Endothelial cell of umbilical vein (primary cell): ENCODE measurements at regions not wholly inside any gene's neighbourhood (a gene's known extent, or its start where the extent isn't known, plus 50 kb on each side); places are given as distances from the start of the nearest gene placed in this dataset.

Experiments
- BruUV-seq: library from RNA; stranded (reverse); fragments of 400-500 nt; replicated peaks from 2 replicates; lab custom pipeline; 2021; lab: Mats Ljungman, UMichigan
- CTCF ChIA-PET: fragments of 300-600, 350-600 bp; sonication (Branson Sonifier 250); formaldehyde crosslinking; loops from one replicate; lab custom pipeline; 2021; ENCODE audit warnings: antibody characterized with exemption, inconsistent platforms; lab: Charles Lee
- POLR2A ChIA-PET: fragments of 300-600, 350-600 bp; sonication (Branson Sonifier 250); formaldehyde crosslinking; loops from one replicate; lab custom pipeline; 2021; ENCODE audit warnings: antibody characterized with exemption, inconsistent platforms; lab: Charles Lee
- DNase-seq: peaks from one replicate; pipeline ENCODE4 v3.0.0-alpha.2; 2011; ENCODE audit warnings: low read depth, low spot score
- FAIRE-seq: peaks from 2 replicates; lab custom pipeline; 2011; peaks lifted over from hg19 to GRCh38; lab: Jason Lieb, UNC
- H2AFZ ChIP-seq: 2 replicates; pipeline ENCODE4 v1.6.0; 2012; ENCODE audit warnings: low read depth, low read length, control low read depth, inconsistent platforms
- H3K27ac ChIP-seq: 2 replicates; pipeline ENCODE4 v1.5.1; 2011; ENCODE audit warnings: low read depth, mild to moderate bottlenecking, control low read depth, low read length, moderate library complexity; ENCODE audit not compliant: insufficient read depth
- H3K27me3 ChIP-seq, 2 experiments: 2 replicates each; pipeline versions ENCODE4 v1.6.0 to v1.6.1; 2011; ENCODE audit warnings: low read length in 2 of 2, mixed read lengths in 1 of 2; ENCODE audit not compliant: control insufficient read depth in 2 of 2, insufficient read depth in 2 of 2
- H3K36me3 ChIP-seq, 2 experiments: 2 replicates in 1 of 2; 3 replicates in 1 of 2; pipeline ENCODE4 v1.5.1; 2011; ENCODE audit warnings: low read length in 2 of 2, mild to moderate bottlenecking in 1 of 2, moderate library complexity in 1 of 2; ENCODE audit not compliant: control insufficient read depth in 2 of 2, insufficient read depth in 2 of 2; ENCODE audit errors: extremely low read depth in 1 of 2
- H3K4me1 ChIP-seq: 3 replicates; pipeline ENCODE4 v1.5.1; 2011; ENCODE audit warnings: mild to moderate bottlenecking, low read length; ENCODE audit not compliant: control insufficient read depth, insufficient read depth; ENCODE audit errors: extremely low read depth
- H3K4me2 ChIP-seq: 2 replicates; pipeline ENCODE4 v1.6.1; 2011; ENCODE audit warnings: low read length, control low read depth, mixed read lengths; ENCODE audit not compliant: insufficient read depth
- H3K4me3 ChIP-seq, 3 experiments: fragments of 200-600 bp in 1 of 3; sonication (generic), shearing (Covaris generic) in 1 of 3; replicated peaks in 1 of 3; 2 replicates each; pipeline ENCODE4 v1.5.1; 2011 to 2016; ENCODE audit warnings: control low read depth in 3 of 3, low read length in 3 of 3, mild to moderate bottlenecking in 2 of 3, inconsistent platforms in 1 of 3, low read depth in 1 of 3, moderate library complexity in 1 of 3; ENCODE audit not compliant: insufficient read depth in 1 of 3
- H3K79me2 ChIP-seq: 2 replicates; pipeline ENCODE4 v1.6.0; 2012; ENCODE audit warnings: low read length, inconsistent platforms; ENCODE audit not compliant: control insufficient read depth, insufficient read depth
- H3K9ac ChIP-seq: replicated peaks from 2 replicates; pipeline ENCODE3; 2011; ENCODE audit warnings: low read length, control low read depth; ENCODE audit not compliant: insufficient read depth; ENCODE audit errors: extremely low read depth
- H3K9me1 ChIP-seq: replicated peaks from 3 replicates; pipeline ENCODE4 v1.6.0; 2011; ENCODE audit warnings: mild to moderate bottlenecking, low read length; ENCODE audit not compliant: control insufficient read depth, insufficient read depth; ENCODE audit errors: extremely low read depth
- H3K9me3 ChIP-seq: replicated peaks from 2 replicates; pipeline ENCODE4 v1.5.1; 2012; ENCODE audit warnings: low read length, inconsistent platforms; ENCODE audit not compliant: control insufficient read depth, insufficient read depth
- H4K20me1 ChIP-seq: replicated peaks from 2 replicates; pipeline ENCODE3; 2011; ENCODE audit warnings: mild to moderate bottlenecking, low read length; ENCODE audit not compliant: control insufficient read depth, insufficient read depth; ENCODE audit errors: extremely low read depth
- EZH2 ChIP-seq: IDR thresholded peaks from 2 replicates; pipeline ENCODE4 v1.6.1; 2012; ENCODE audit warnings: borderline replicate concordance, low read depth, mild to moderate bottlenecking, moderate library complexity, low read length, inconsistent platforms; ENCODE audit not compliant: severe bottlenecking
- FOS ChIP-seq: IDR thresholded peaks from 2 replicates; pipeline ENCODE4 v1.6.1; 2011; ENCODE audit warnings: mild to moderate bottlenecking, low read length, moderate library complexity, borderline replicate concordance; ENCODE audit not compliant: insufficient read depth
- GATA2 ChIP-seq: IDR thresholded peaks from 2 replicates; pipeline ENCODE4 v1.7.0; 2011; ENCODE audit warnings: low read depth, mild to moderate bottlenecking, moderate library complexity, mixed read lengths, low read length; ENCODE audit not compliant: insufficient read length, insufficient read depth
- JUN ChIP-seq: IDR thresholded peaks from 2 replicates; pipeline ENCODE4 v1.6.1; 2011; ENCODE audit warnings: borderline replicate concordance, low read depth; ENCODE audit not compliant: insufficient read length, insufficient read depth
- MYC ChIP-seq: IDR thresholded peaks from one replicate; pipeline ENCODE4 v1.6.1; 2011; ENCODE audit warnings: mild to moderate bottlenecking, low read depth, low read length
- POLR2A ChIP-seq: IDR thresholded peaks from 2 replicates; pipeline ENCODE4 v1.6.1; 2012; ENCODE audit warnings: low read depth, mild to moderate bottlenecking, control low read depth, low read length
- POLR2AphosphoS5 ChIP-seq: IDR thresholded peaks from 2 replicates; pipeline ENCODE4 v1.6.1; 2012; ENCODE audit warnings: low read depth, mild to moderate bottlenecking, control low read depth, low read length, moderate library complexity; ENCODE audit not compliant: insufficient read depth
- dilution Hi-C: fragments of 300-500 bp; cut with MboI; formaldehyde crosslinking; loops from one replicate; pipeline ENCODE4 v1.15.0; 2019; ENCODE audit warnings: low sequenced_read_pairs; ENCODE audit not compliant: extremely low pct_ligation_motif_present
- intact Hi-C: fragments of 100-400 bp; cut with micrococcal nuclease; formaldehyde crosslinking; loops from one replicate; pipeline ENCODE4 v1.10.0; 2022
- TF ChIP-seq, protein P1 (sequence below), 2 donors: IDR thresholded peaks; 1 replicate in 1 of 2; 2 replicates in 1 of 2; pipeline ENCODE4 v1.5.1; 2011; ENCODE audit warnings: low read length in 2 of 2, mild to moderate bottlenecking in 2 of 2, moderate library complexity in 2 of 2, control low read depth in 1 of 2, inconsistent platforms in 1 of 2, low read depth in 1 of 2; ENCODE audit not compliant: insufficient read depth in 1 of 2; ENCODE audit errors: extremely low read depth in 1 of 2
- TF ChIP-seq, protein P2 (sequence below): IDR thresholded peaks from 2 replicates; pipeline ENCODE4 v1.6.1; 2011; ENCODE audit not compliant: insufficient read depth, insufficient read length

DNA sequence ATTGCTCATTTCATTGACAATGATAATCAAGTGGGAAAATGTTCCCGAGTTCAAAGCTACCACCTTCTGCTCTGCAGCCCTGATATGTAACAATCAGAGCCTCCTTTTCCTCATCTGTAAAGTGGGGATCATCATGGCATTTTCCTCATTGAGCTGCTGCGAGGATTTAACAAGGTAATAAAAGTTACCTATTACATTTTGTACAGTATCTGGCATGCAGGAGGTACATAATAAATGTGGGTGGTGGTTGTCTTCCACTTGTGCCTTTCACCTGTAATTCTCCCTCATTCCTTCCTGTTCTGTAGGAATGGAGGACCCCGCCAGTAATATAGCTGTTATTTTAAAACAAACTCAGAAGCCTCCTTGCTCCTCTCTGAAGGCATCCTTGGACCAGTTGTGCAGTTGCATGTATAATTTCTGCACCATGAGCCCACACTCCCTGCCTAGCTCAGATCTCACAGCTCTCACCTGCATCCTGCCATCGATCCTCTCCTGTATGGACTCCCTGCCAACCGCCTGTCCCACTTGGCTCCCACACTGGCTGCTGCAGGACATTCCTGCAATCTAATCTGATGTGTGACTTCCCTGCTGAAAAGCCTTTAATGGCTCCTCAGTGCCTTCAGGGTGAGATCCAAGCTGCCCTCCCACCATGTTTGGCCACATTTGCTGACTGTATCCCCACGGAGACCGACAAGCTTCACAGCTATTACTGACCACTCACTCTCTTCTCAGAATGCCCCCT is 350.4 kb downstream of the EN1 start:
- CTCF ChIA-PET: no interaction called here
- H3K9me1 ChIP-seq: no peaks in the 10 kb centered on the region
- no peak overlapping the region for H2AFZ ChIP-seq
- no peak overlapping the region for H3K4me2 ChIP-seq
- H3K79me2 ChIP-seq: no peaks in the 10 kb centered on the region
- BruUV-seq: no TSS peak
- FAIRE-seq: no peak
- dilution Hi-C loops (no loop called here), intact Hi-C loops (no loop called here)
- no peak overlapping the region for H3K9ac ChIP-seq
- POLR2A ChIA-PET: no interaction called here
- no peak for TF ChIP-seq FOS
- TF ChIP-seq JUN: no peak
- TF ChIP-seq, protein P1, sequence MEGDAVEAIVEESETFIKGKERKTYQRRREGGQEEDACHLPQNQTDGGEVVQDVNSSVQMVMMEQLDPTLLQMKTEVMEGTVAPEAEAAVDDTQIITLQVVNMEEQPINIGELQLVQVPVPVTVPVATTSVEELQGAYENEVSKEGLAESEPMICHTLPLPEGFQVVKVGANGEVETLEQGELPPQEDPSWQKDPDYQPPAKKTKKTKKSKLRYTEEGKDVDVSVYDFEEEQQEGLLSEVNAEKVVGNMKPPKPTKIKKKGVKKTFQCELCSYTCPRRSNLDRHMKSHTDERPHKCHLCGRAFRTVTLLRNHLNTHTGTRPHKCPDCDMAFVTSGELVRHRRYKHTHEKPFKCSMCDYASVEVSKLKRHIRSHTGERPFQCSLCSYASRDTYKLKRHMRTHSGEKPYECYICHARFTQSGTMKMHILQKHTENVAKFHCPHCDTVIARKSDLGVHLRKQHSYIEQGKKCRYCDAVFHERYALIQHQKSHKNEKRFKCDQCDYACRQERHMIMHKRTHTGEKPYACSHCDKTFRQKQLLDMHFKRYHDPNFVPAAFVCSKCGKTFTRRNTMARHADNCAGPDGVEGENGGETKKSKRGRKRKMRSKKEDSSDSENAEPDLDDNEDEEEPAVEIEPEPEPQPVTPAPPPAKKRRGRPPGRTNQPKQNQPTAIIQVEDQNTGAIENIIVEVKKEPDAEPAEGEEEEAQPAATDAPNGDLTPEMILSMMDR (IDR thresholded peaks at IDR 0.05; ENCODE audit: extremely low read depth in 1 of 2, insufficient read depth in 1 of 2, low read depth in 1 of 2, low read length in 2 of 2): no peak
- TF ChIP-seq POLR2AphosphoS5: no peak
- no peak for TF ChIP-seq POLR2A
- TF ChIP-seq GATA2: no peak
- no peak for TF ChIP-seq MYC
- no peak for TF ChIP-seq EZH2
- TF ChIP-seq, protein P2, sequence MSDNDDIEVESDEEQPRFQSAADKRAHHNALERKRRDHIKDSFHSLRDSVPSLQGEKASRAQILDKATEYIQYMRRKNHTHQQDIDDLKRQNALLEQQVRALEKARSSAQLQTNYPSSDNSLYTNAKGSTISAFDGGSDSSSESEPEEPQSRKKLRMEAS: no peak
- no peaks in the 10 kb centered on the region for H4K20me1 ChIP-seq
- no peaks in the 10 kb centered on the region for H3K9me3 ChIP-seq
- H3K27me3 ChIP-seq: no peaks in the 10 kb centered on the region
- H3K36me3 ChIP-seq: no peaks in the 10 kb centered on the region
- H3K27ac ChIP-seq: no peak overlapping the region
- H3K4me3 ChIP-seq: no peak overlapping the region
- DNase-seq: no peak
- no peaks in the 10 kb centered on the region for H3K4me1 ChIP-seq
